Erythroblast (primary cell): ENCODE measurements at regions not wholly inside any gene's neighbourhood (a gene's known extent, or its start where the extent isn't known, plus 50 kb on each side); places are given as distances from the start of the nearest gene placed in this dataset.

Experiments
- GATA1 ChIP-seq: IDR thresholded peaks from 2 replicates; pipeline ENCODE4 v1.6.1; 2011; ENCODE audit warnings: low read depth, mild to moderate bottlenecking, control low read depth, low read length, moderate library complexity
- POLR2A ChIP-seq: IDR thresholded peaks from 2 replicates; pipeline ENCODE4 v1.6.1; 2011; ENCODE audit warnings: mild to moderate bottlenecking, low read length

- TF ChIP-seq POLR2A (no peak), GATA1 (no peak)
Measured at GRCh38 chr20:34189572-34190163, 51.6 kb upstream of the ASIP start.
